ENCODE measurements at regions not wholly inside any gene's neighbourhood (a gene's known extent, or its start where the extent isn't known, plus 50 kb on each side); places are given as distances from the start of the nearest gene placed in this dataset.

GRCh38 chr12:60159761-60160160 lies 563.9 kb downstream of the SLC16A7 start:
- TF ChIP-seq CTCF (IDR thresholded peaks at IDR 0.05) = no peak
- TF ChIP-seq POLR2A (IDR thresholded peaks at IDR 0.05) = no peak
